NCI-H345 (cell line): ENCODE measurements at regions not wholly inside any gene's neighbourhood (a gene's known extent, or its start where the extent isn't known, plus 50 kb on each side); places are given as distances from the start of the nearest gene placed in this dataset.

Experiments used
- DNase-seq: peaks from one replicate; lab custom pipeline; 2025; lab: John Stamatoyannopoulos, UW

- DNase-seq, result no peak
These were observed 52.5 kb upstream of the SGCD start for GRCh38 chr5:156274453-156274852.
